Right lobe of liver (tissue), 6 donors: ENCODE measurements at regions not wholly inside any gene's neighbourhood (a gene's known extent, or its start where the extent isn't known, plus 50 kb on each side); places are given as distances from the start of the nearest gene placed in this dataset.
"Not testable (repeated sequence)": the region's sequence is repeated elsewhere in the genome, so short reads cannot be mapped to it uniquely, and the experiment has no call there.

Experiments used
- ATAC-seq, 4 donors: fragments of 200-7000 bp; cut with Tn5 transposase; one replicate each; pipeline ENCODE4 v1.9.1; 2020; ENCODE audit warnings: mild to moderate bottlenecking in 4 of 4, moderate library complexity in 4 of 4
- DNase-seq, 3 donors: peaks; one replicate each; pipeline ENCODE4 v3.0.0-alpha.2; 2020
- H3K27ac ChIP-seq, 3 donors: fragments of 200-600 bp; one replicate each; pipeline ENCODE4 v1.8.0; 2022
- H3K27me3 ChIP-seq, 2 donors: fragments of 200-600 bp; one replicate each; pipeline ENCODE4 v1.8.0; 2022
- H3K36me3 ChIP-seq, 4 donors: fragments of 200-600 bp; sonication (generic) in 1 of 4; one replicate each; pipeline versions ENCODE4 v1.5.1 to v1.8.0; 2017 to 2022; ENCODE audit warnings: control low read depth in 1 of 4
- H3K4me1 ChIP-seq, 4 donors: fragments of 200-600 bp; sonication (generic) in 1 of 4; one replicate each; pipeline versions ENCODE4 v1.5.1 to v1.8.0; 2017 to 2022; ENCODE audit warnings: control low read depth in 1 of 4
- H3K4me3 ChIP-seq, 3 donors: fragments of 200-600 bp; one replicate each; pipeline ENCODE4 v1.8.0; 2022
- H3K9me3 ChIP-seq, 4 donors: fragments of 200-600 bp; sonication (generic) in 1 of 4; one replicate each; pipeline versions ENCODE4 v1.5.1 to v1.8.0; 2017 to 2022; ENCODE audit warnings: control low read depth in 1 of 4
- CTCF ChIP-seq, 4 donors: fragments of 200-600 bp in 3 of 4; fragments of 450-650 bp in 1 of 4; IDR thresholded peaks; one replicate each; pipeline versions ENCODE4 v1.5.1 to v1.8.0; 2016 to 2022; ENCODE audit warnings: antibody characterized with exemption in 4 of 4, mild to moderate bottlenecking in 2 of 4
- POLR2A ChIP-seq: fragments of 450-650 bp; IDR thresholded peaks from one replicate; pipeline ENCODE4 v1.6.1; 2017; ENCODE audit warnings: antibody characterized with exemption, mild to moderate bottlenecking
- WGBS: methylation state at CpG from one replicate; pipeline ENCODE4 v1.1.6; 2018; ENCODE audit warnings: low coverage, low lambda C conversion rate; ENCODE audit not compliant: insufficient coverage; ENCODE audit errors: missing lambda C conversion rate; 5-methylcytosine and 5-hydroxymethylcytosine counted together
- intact Hi-C, 2 donors: fragments of 100-400 bp; cut with DNase I; formaldehyde crosslinking; loops; one replicate each; pipeline versions ENCODE4 v1.11.2 to v1.14.1; 2022
- donor health status: DM: no; HTN: yes; CAD: no.
- donor health status: DM: no; HTN: no; CAD: no.
- donor health status: DM: no; HTN: no; CAD: no.
- donor health status: DM: no; HTN: yes; CAD: no.
- donor health status: DM: no; HTN: yes; CAD: no.

GRCh38 chr11:69950621-69951020 lies 127.5 kb upstream of the ANO1 start:
- WGBS: 48% methylated on average over 5 of the region's 6 CpGs
- TF ChIP-seq CTCF (IDR thresholded peaks at IDR 0.05): no peak
- TF ChIP-seq POLR2A: no peak

DNA sequence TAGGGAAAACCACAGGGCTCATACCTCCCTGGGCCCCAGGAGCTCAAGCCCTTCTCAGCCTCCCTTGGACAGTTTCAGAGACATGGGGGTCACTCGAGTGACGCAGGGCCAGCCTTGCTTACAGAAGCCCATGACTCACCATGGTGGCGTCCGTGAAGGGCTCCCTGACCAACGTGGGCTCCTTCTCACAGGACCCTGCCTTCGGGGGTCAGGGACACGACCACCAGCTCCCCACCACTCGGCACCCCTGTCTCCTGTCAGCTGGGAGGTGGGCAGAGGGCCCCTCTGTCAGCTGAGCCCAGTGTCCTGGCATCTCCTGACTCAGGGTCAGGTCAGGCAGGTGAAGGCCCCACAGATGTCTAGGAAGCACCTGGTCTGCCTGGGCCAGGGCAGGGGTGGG lies 126.3 kb upstream of the ANO1 start:
- Histone ChIP-seq H3K36me3 (no peaks in the 10 kb centered on the region), H3K27me3 (no peaks in the 10 kb centered on the region), H3K4me3 (no peak overlapping the region), H3K9me3 (no peaks in the 10 kb centered on the region), H3K27ac (no peak overlapping the region), H3K4me1 (peaks cover 0 to 16% (median 5%) of the 10 kb centered on the region in 4 donors)
- intact Hi-C loops: loop anchor here in 1 of 2 donors (10.0 kb wide), 1 partner anchor 113 kb away; no protein-coding TSS in a partner anchor
- DNase-seq (peak in 1 of 3 donors; percentile 27), ATAC-seq (no peak)
- TF ChIP-seq POLR2A (no peak), CTCF (IDR thresholded peaks at IDR 0.05) (no peak)
- WGBS: 90% methylated on average over 2 of the region's 8 CpGs

More at GRCh38 chr11:69950621-69951020, 127.5 kb upstream of the ANO1 start:
- ATAC-seq: peak; percentile 5 to 38 (median 22)
- intact Hi-C loops: loop anchor here in 1 of 2 donors (10.0 kb wide), 1 partner anchor 114 kb away; no protein-coding TSS in a partner anchor
- Histone ChIP-seq H3K9me3 (no peaks in the 10 kb centered on the region), H3K36me3 (no peaks in the 10 kb centered on the region), H3K4me1 (peaks cover 0 to 16% (median 5%) of the 10 kb centered on the region in 4 donors), H3K27me3 (no peaks in the 10 kb centered on the region), H3K27ac (peak overlapping the region in 1 of 3 donors; percentile 5), H3K4me3 (no peak overlapping the region)
- no peak for DNase-seq

- not testable (repeated sequence) for ATAC-seq, H3K36me3 ChIP-seq, H3K27me3 ChIP-seq, H3K4me3 ChIP-seq, H3K27ac ChIP-seq, H3K9me3 ChIP-seq
- intact Hi-C loops: loop anchor here in 1 of 2 donors (10.0 kb wide), 1 partner anchor 112 kb away; no protein-coding TSS in a partner anchor
- 93% methylated on average over 13 of the region's 18 CpGs for WGBS
- peak in 1 of 3 donors; percentile 16 for DNase-seq
- peaks cover 0 to 16% (median 5%) of the 10 kb centered on the region in 4 donors for H3K4me1 ChIP-seq
Measured at GRCh38 chr11:69952229-69952975, 125.7 kb upstream of the ANO1 start.

DNA sequence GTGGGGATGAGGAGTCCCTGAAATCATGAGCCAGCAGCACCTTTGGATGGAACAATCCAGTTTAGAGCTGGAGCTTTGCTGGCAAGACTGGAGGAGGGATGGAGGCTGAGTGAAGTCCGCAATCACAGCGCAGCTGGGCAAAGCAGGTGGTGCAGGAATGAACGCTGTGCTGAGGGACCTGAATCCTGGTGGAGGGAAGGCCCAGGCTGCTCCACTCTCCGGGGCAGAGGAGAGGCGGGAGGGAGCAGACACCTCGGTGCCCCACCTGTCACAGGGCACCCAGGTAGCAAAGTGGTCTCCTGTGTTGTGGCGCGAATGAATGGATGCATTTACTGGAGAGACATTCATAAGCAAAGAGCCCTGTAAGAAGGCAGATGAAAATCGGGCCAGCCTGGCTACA lies 124.8 kb upstream of the ANO1 start:
- no peaks in the 10 kb centered on the region for H3K27me3 ChIP-seq
- ATAC-seq (no peak), DNase-seq (peak in 1 of 3 donors; percentile 17)
- H3K4me3 ChIP-seq: no peak overlapping the region
- H3K4me1 ChIP-seq: peaks cover 0 to 16% (median 5%) of the 10 kb centered on the region in 4 donors
- no peaks in the 10 kb centered on the region for H3K9me3 ChIP-seq
- intact Hi-C loops: loop anchor here in 1 of 2 donors (10.0 kb wide), 1 partner anchor 111 kb away; no protein-coding TSS in a partner anchor
- no peak overlapping the region for H3K27ac ChIP-seq
- H3K36me3 ChIP-seq: no peaks in the 10 kb centered on the region
- 77% methylated on average over 5 of the region's 9 CpGs for WGBS
- TF ChIP-seq POLR2A (no peak), CTCF (IDR thresholded peaks at IDR 0.05) (no peak)

DNA sequence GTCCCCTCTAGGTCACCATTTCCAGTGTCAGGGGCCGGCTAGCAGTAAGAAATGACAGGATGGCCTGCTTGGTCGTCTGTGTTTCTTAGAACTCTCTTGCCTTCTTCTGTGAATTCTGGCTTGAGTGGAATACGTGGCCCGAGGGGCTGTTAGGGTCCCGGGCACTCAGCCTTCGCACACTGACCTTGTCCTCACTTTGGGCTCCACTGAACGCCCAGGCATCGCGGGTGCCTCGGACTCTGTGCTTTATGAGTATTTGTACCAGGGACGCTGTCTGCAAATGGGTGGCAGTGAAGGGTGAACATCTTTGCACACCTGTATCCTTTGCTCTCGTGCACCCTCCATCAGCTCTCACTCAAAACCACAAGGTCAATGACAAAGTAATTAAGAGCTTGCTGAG lies 123.4 kb upstream of the ANO1 start:
- peak in 1 of 3 donors; percentile 21 for DNase-seq
- TF ChIP-seq POLR2A (no peak), CTCF (IDR thresholded peaks at IDR 0.05) (no peak)
- no peak overlapping the region for H3K4me3 ChIP-seq
- no peak for ATAC-seq
- WGBS: 77% methylated on average over 3 of the region's 12 CpGs
- H3K27ac ChIP-seq: no peak overlapping the region
- peaks cover 0 to 15% (median 5%) of the 10 kb centered on the region in 4 donors for H3K4me1 ChIP-seq
- no peaks in the 10 kb centered on the region for H3K36me3 ChIP-seq
- intact Hi-C loops: loop anchor here in 1 of 2 donors (10.0 kb wide), 1 partner anchor 110 kb away; no protein-coding TSS in a partner anchor
- H3K27me3 ChIP-seq: no peaks in the 10 kb centered on the region
- H3K9me3 ChIP-seq: no peaks in the 10 kb centered on the region
